GM18511 (cell line): ENCODE measurements at regions not wholly inside any gene's neighbourhood (a gene's known extent, or its start where the extent isn't known, plus 50 kb on each side); places are given as distances from the start of the nearest gene placed in this dataset.
"Not testable (repeated sequence)": the region's sequence is repeated elsewhere in the genome, so short reads cannot be mapped to it uniquely, and the experiment has no call there.

Source experiments
- ATAC-seq: cut with Tn5 transposase; IDR thresholded peaks from one replicate; pipeline ENCODE4 v1.9.1; 2021; ENCODE audit warnings: mild to moderate bottlenecking, moderate library complexity; ENCODE audit not compliant: unreplicated experiment

GRCh38 chr14:84484243-84484642 lies 1045.7 kb upstream of the FLRT2 start:
- not testable (repeated sequence) for ATAC-seq

GRCh38 chr14:84485036-84485435 lies 1044.9 kb upstream of the FLRT2 start:
- ATAC-seq, result no peak

GRCh38 chr14:84490081-84490480 lies 1039.9 kb upstream of the FLRT2 start:
- ATAC-seq, result no peak

- ATAC-seq, result no peak
Measured at GRCh38 chr14:84492685-84493084, 1037.3 kb upstream of the FLRT2 start.

GRCh38 chr14:84493779-84494178 lies 1036.2 kb upstream of the FLRT2 start:
- ATAC-seq, result no peak

- no peak for ATAC-seq
Measured at GRCh38 chr14:84496677-84497076, 1033.3 kb upstream of the FLRT2 start.

GRCh38 chr14:84512823-84513222 lies 1017.1 kb upstream of the FLRT2 start:
- not testable (repeated sequence) for ATAC-seq

GRCh38 chr14:84519836-84520235 lies 1010.1 kb upstream of the FLRT2 start:
- no peak for ATAC-seq

- ATAC-seq, result no peak
Measured at GRCh38 chr14:84520711-84521338, 1009.1 kb upstream of the FLRT2 start.

- ATAC-seq, result no peak
Measured at GRCh38 chr14:84523746-84524145, 1006.2 kb upstream of the FLRT2 start.

GRCh38 chr14:84527706-84528105 lies 1002.2 kb upstream of the FLRT2 start:
- no peak for ATAC-seq

GRCh38 chr14:84532016-84532415 lies 997.9 kb upstream of the FLRT2 start:
- ATAC-seq, result no peak

- ATAC-seq, result no peak
Measured at GRCh38 chr14:84533181-84533725, 996.7 kb upstream of the FLRT2 start.

GRCh38 chr14:84533791-84534190 lies 996.2 kb upstream of the FLRT2 start:
- no peak for ATAC-seq

GRCh38 chr14:84535484-84535883 lies 994.5 kb upstream of the FLRT2 start:
- no peak for ATAC-seq

GRCh38 chr14:84535976-84536375 lies 994.0 kb upstream of the FLRT2 start:
- ATAC-seq, result no peak

- no peak for ATAC-seq
Measured at GRCh38 chr14:84541018-84541417, 988.9 kb upstream of the FLRT2 start.

GRCh38 chr14:84543859-84544258 lies 986.1 kb upstream of the FLRT2 start:
- ATAC-seq, result no peak

GRCh38 chr14:84544486-84545131 lies 985.3 kb upstream of the FLRT2 start:
- ATAC-seq, result no peak

- ATAC-seq, result no peak
Measured at GRCh38 chr14:84546236-84546635, 983.7 kb upstream of the FLRT2 start.

- ATAC-seq, result no peak
Measured at GRCh38 chr14:84554136-84554535, 975.8 kb upstream of the FLRT2 start.

- ATAC-seq, result no peak
Measured at GRCh38 chr14:84555493-84555892, 974.5 kb upstream of the FLRT2 start.

- no peak for ATAC-seq
Measured at GRCh38 chr14:84566109-84566508, 963.8 kb upstream of the FLRT2 start.
